GM12878 (cell line): ENCODE measurements at regions not wholly inside any gene's neighbourhood (a gene's known extent, or its start where the extent isn't known, plus 50 kb on each side); places are given as distances from the start of the nearest gene placed in this dataset.

Experiments used
- ATAC-seq: fragments of 200-7000 bp; cut with Tn5 transposase; 3 replicates; pipeline ENCODE4 v1.9.1; 2020; ENCODE audit warnings: mild to moderate bottlenecking, moderate library complexity
- BruUV-seq: library from RNA; stranded (reverse); fragments of 400-500 nt; replicated peaks from 2 replicates; lab custom pipeline; 2021; lab: Mats Ljungman, UMichigan
- CTCF ChIA-PET: fragments of 300-600 bp; sonication (Branson Sonifier 250); formaldehyde crosslinking; extraction: SDS; loops from one replicate; lab custom pipeline; 2021; ENCODE audit warnings: inconsistent platforms; lab: Yijun Ruan, JAX
- POLR2A ChIA-PET: fragments of 350-600 bp; formaldehyde crosslinking; extraction: SDS; loops from one replicate; lab custom pipeline; 2021; ENCODE audit warnings: inconsistent platforms; lab: Charles Lee
- RAD21 ChIA-PET: fragments of 300-600 bp; sonication (Branson Sonifier 250); formaldehyde crosslinking; loops from one replicate; lab custom pipeline; 2023; ENCODE audit warnings: antibody characterized with exemption; ENCODE audit not compliant: unreplicated experiment; lab: Charles Lee
- SMC1A ChIA-PET: fragments of 300-600 bp; sonication (Branson Sonifier 250); formaldehyde crosslinking; loops from one replicate; lab custom pipeline; 2023; ENCODE audit not compliant: unreplicated experiment, uncharacterized antibody; lab: Charles Lee
- DNase-seq: peaks from one replicate; pipeline ENCODE4 v3.0.0-alpha.2; 2011; ENCODE audit warnings: low read depth, low spot score
- FAIRE-seq: peaks from 3 replicates; lab custom pipeline; 2011; peaks lifted over from hg19 to GRCh38; lab: Jason Lieb, UNC
- H2AFZ ChIP-seq: 2 replicates; pipeline ENCODE4 v1.6.0; 2011; ENCODE audit warnings: low read depth, low read length, control low read depth; ENCODE audit not compliant: control insufficient read depth
- H3K27ac ChIP-seq: 2 replicates; pipeline ENCODE4 v1.5.1; 2011; ENCODE audit warnings: control low read depth; ENCODE audit not compliant: control insufficient read depth, insufficient read depth
- H3K27me3 ChIP-seq, 2 experiments: replicated peaks in 1 of 2; 2 replicates each; pipeline versions ENCODE4 v1.6.0 to v1.6.1; 2011; ENCODE audit warnings: low read length in 1 of 2; ENCODE audit not compliant: control insufficient read depth in 2 of 2, insufficient read depth in 2 of 2
- H3K36me3 ChIP-seq, 2 experiments: 2 replicates each; pipeline ENCODE4 v1.5.1; 2011; ENCODE audit warnings: low read length in 1 of 2; ENCODE audit not compliant: control insufficient read depth in 2 of 2, insufficient read depth in 2 of 2
- H3K4me1 ChIP-seq: 2 replicates; pipeline ENCODE4 v1.6.1; 2011; ENCODE audit warnings: mild to moderate bottlenecking, low read length, moderate library complexity, mixed read lengths; ENCODE audit not compliant: control insufficient read depth, insufficient read depth
- H3K4me2 ChIP-seq: 2 replicates; pipeline ENCODE4 v1.6.0; 2011; ENCODE audit warnings: control low read depth; ENCODE audit not compliant: control insufficient read depth, insufficient read depth
- H3K4me3 ChIP-seq: fragments of 200-600 bp; sonication (generic); 2 replicates; pipeline ENCODE4 v1.5.1; 2016
- H3K79me2 ChIP-seq: 2 replicates; pipeline ENCODE4 v1.6.0; 2011; ENCODE audit warnings: low read length; ENCODE audit not compliant: control insufficient read depth, insufficient read depth
- H3K9ac ChIP-seq: 2 replicates; pipeline ENCODE4 v1.8.0; 2011; ENCODE audit warnings: low read length, control low read depth, mixed read lengths; ENCODE audit not compliant: control insufficient read depth, insufficient read depth
- H3K9me3 ChIP-seq: replicated peaks from 3 replicates; pipeline ENCODE4 v1.5.1; 2011; ENCODE audit warnings: mild to moderate bottlenecking, low read length; ENCODE audit not compliant: control insufficient read depth, insufficient read depth
- H4K20me1 ChIP-seq: 2 replicates; pipeline ENCODE4 v1.6.0; 2011; ENCODE audit not compliant: control insufficient read depth, insufficient read depth
- EP300 ChIP-seq, 2 experiments: fragments of 150-350 bp in 1 of 2; IDR thresholded peaks; 2 replicates each; pipeline ENCODE4 v1.6.1; 2011 to 2012; ENCODE audit warnings: low read depth in 2 of 2, low read length in 2 of 2, borderline replicate concordance in 1 of 2, improper control_type of control experiment in 1 of 2, inconsistent platforms in 1 of 2; ENCODE audit not compliant: control insufficient read depth in 1 of 2
- ETV6 ChIP-seq, 2 experiments: fragments of 450-650 bp in 1 of 2; IDR thresholded peaks in 1 of 2; conservative IDR thresholded peaks in 1 of 2; 2 replicates each; pipeline ENCODE4 v1.6.1; 2014; ENCODE audit warnings: antibody characterized with exemption in 1 of 2, borderline replicate concordance in 1 of 2, low read depth in 1 of 2, mild to moderate bottlenecking in 1 of 2, moderate library complexity in 1 of 2
- POLR2AphosphoS2 ChIP-seq: IDR thresholded peaks from 2 replicates; pipeline ENCODE4 v1.6.1; 2011; ENCODE audit warnings: low read depth, mild to moderate bottlenecking, low read length, improper control_type of control experiment, moderate library complexity
- RAD21 ChIP-seq: IDR thresholded peaks from 2 replicates; pipeline ENCODE4 v1.6.1; 2011; ENCODE audit warnings: mild to moderate bottlenecking, low read depth, low read length, moderate library complexity; ENCODE audit not compliant: insufficient read depth
- RELA ChIP-seq: fragments of 450-650 bp; IDR thresholded peaks from 2 replicates; pipeline ENCODE4 v1.8.0; 2014; ENCODE audit warnings: borderline replicate concordance; ENCODE audit not compliant: partially characterized antibody
- WGBS: methylation state at CpG from one replicate; pipeline ENCODE4 v1.1.6; 2016; ENCODE audit warnings: low lambda C conversion rate; ENCODE audit not compliant: insufficient replicate concordance, insufficient coverage; ENCODE audit errors: missing lambda C conversion rate; 5-methylcytosine and 5-hydroxymethylcytosine counted together
- in situ Hi-C: fragments of 300-500 bp; cut with MboI; formaldehyde crosslinking; loops from 9 replicates; pipeline ENCODE4 v1.14.3; 2018; ENCODE audit warnings: mixed read lengths
- intact Hi-C: fragments of 100-400 bp; cut with micrococcal nuclease; formaldehyde crosslinking; loops from one replicate; pipeline ENCODE4 v1.14.2; 2022; ENCODE audit not compliant: unreplicated experiment
- TF ChIP-seq, protein P1 (sequence below): fragments of 450-650 bp; formaldehyde crosslinking; IDR thresholded peaks from 2 replicates; pipeline ENCODE4 v1.4.0; 2022; ENCODE audit warnings: mild to moderate bottlenecking, moderate library complexity
- TF ChIP-seq, protein P2 (sequence below): IDR thresholded peaks from 2 replicates; pipeline ENCODE4 v1.6.1; 2011; ENCODE audit warnings: low read depth, low read length, improper control_type of control experiment, borderline replicate concordance

DNA sequence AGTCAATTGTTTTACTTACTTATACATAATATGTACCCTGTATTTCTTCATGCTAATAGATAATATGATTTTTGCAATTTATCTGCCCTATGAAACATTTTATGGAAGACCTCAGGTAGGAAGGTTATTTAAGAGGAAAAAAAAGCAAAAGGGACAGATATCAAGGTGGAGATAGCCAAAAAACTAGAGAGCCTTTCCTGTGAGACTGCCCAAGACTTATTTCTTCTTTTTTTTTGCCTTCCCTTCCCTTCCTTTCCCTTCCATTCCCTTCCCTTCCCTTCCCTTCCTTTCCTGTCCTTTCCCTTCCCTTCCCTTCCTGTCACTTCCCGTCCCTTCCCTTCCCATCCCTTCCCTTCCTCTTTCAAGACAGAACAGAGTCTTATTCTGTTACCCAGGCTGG, 80.6 kb upstream of the HMCN1 start:
- TF ChIP-seq ETV6 (conservative IDR thresholded peaks at IDR 0.05 in 1 of 2, IDR thresholded peaks at IDR 0.05 in 1 of 2; ENCODE audit: borderline replicate concordance in 1 of 2, low read depth in 1 of 2) (no peak), RAD21 (no peak), EP300 (IDR thresholded peaks at IDR 0.05; ENCODE audit: borderline replicate concordance in 1 of 2, control insufficient read depth in 1 of 2, low read depth in 2 of 2, low read length in 2 of 2) (no peak), RELA (no peak), POLR2AphosphoS2 (no peak)
- TF ChIP-seq, protein P1, sequence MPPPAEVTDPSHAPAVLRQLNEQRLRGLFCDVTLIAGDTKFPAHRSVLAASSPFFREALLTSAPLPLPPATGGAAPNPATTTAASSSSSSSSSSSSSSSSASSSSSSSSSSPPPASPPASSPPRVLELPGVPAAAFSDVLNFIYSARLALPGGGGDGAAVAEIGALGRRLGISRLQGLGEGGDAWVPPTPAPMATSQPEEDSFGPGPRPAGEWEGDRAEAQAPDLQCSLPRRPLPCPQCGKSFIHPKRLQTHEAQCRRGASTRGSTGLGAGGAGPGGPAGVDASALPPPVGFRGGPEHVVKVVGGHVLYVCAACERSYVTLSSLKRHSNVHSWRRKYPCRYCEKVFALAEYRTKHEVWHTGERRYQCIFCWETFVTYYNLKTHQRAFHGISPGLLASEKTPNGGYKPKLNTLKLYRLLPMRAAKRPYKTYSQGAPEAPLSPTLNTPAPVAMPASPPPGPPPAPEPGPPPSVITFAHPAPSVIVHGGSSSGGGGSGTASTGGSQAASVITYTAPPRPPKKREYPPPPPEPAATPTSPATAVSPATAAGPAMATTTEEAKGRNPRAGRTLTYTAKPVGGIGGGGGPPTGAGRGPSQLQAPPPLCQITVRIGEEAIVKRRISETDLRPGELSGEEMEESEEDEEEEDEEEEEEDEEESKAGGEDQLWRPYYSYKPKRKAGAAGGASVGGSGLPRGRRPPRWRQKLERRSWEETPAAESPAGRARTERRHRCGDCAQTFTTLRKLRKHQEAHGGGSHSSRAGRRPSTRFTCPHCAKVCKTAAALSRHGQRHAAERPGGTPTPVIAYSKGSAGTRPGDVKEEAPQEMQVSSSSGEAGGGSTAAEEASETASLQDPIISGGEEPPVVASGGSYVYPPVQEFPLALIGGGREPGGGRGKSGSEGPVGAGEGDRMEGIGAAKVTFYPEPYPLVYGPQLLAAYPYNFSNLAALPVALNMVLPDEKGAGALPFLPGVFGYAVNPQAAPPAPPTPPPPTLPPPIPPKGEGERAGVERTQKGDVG (CRISPR knock-in tag): no peak
- TF ChIP-seq, protein P2, sequence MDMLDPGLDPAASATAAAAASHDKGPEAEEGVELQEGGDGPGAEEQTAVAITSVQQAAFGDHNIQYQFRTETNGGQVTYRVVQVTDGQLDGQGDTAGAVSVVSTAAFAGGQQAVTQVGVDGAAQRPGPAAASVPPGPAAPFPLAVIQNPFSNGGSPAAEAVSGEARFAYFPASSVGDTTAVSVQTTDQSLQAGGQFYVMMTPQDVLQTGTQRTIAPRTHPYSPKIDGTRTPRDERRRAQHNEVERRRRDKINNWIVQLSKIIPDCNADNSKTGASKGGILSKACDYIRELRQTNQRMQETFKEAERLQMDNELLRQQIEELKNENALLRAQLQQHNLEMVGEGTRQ: no peak
- TF ChIP-seq, all 136 proteins: peak for 0
- in situ Hi-C loops (no loop called here), intact Hi-C loops (no loop called here)
- Histone ChIP-seq H3K36me3 (no peaks in the 10 kb centered on the region), H3K4me3 (no peak overlapping the region), H3K9ac (no peak overlapping the region), H3K27me3 (no peaks in the 10 kb centered on the region), H3K79me2 (no peaks in the 10 kb centered on the region), H4K20me1 (no peaks in the 10 kb centered on the region), H3K27ac (no peak overlapping the region), H2AFZ (no peak overlapping the region), H3K9me3 (no peaks in the 10 kb centered on the region; the same call in 2 of the 3 replicates), H3K4me1 (no peaks in the 10 kb centered on the region), H3K4me2 (no peak overlapping the region)
- 86% methylated on average over 1 of the region's 1 CpG for WGBS
- ChIA-PET RAD21 (interaction anchor here (1.8 kb wide), 1 partner anchor 27 kb away, joined by 5 read pairs; no protein-coding TSS in a partner anchor), CTCF (interaction anchor here (1.5 kb wide), 1 partner anchor 23 kb away, joined by 4 read pairs; no protein-coding TSS in a partner anchor), POLR2A (no interaction called here), SMC1A (interaction anchor here (0.8 to 2.7 kb wide), 3 partner anchors 21 to 58 kb away, joined by 3 to 7 read pairs (median 3); no protein-coding TSS in a partner anchor)
- FAIRE-seq (no peak), DNase-seq (no peak), ATAC-seq (no peak)
- BruUV-seq: no TSS peak
